Testis (tissue), 2 donors: ENCODE measurements at regions not wholly inside any gene's neighbourhood (a gene's known extent, or its start where the extent isn't known, plus 50 kb on each side); places are given as distances from the start of the nearest gene placed in this dataset.

Source experiments
- DNase-seq: peaks from one replicate; pipeline ENCODE4 v3.0.0-alpha.2; 2019
- H3K27ac ChIP-seq, 2 donors: fragments of 200-600 bp; sonication (generic); one replicate each; pipeline ENCODE4 v1.5.1; 2019
- H3K27me3 ChIP-seq: fragments of 200-600 bp; sonication (generic); one replicate; pipeline ENCODE4 v1.5.1; 2019
- H3K36me3 ChIP-seq: fragments of 200-600 bp; sonication (generic); one replicate; pipeline ENCODE4 v1.5.1; 2017; ENCODE audit warnings: low read depth; ENCODE audit errors: missing control alignments
- H3K4me1 ChIP-seq: fragments of 200-600 bp; sonication (generic); one replicate; pipeline ENCODE4 v1.5.1; 2019
- H3K4me3 ChIP-seq, 2 donors: fragments of 200-600 bp; sonication (generic); one replicate each; pipeline ENCODE4 v1.5.1; 2017 to 2019
- H3K9me3 ChIP-seq: fragments of 200-600 bp; sonication (generic); one replicate; pipeline ENCODE4 v1.5.1; 2017
- POLR2A ChIP-seq: fragments of 450-650 bp; IDR thresholded peaks from one replicate; pipeline ENCODE4 v1.6.1; 2017; ENCODE audit warnings: antibody characterized with exemption, mild to moderate bottlenecking, moderate library complexity
- WGBS, 2 donors: methylation state at CpG; one replicate each; pipeline ENCODE4 v1.1.5; 2018; 5-methylcytosine and 5-hydroxymethylcytosine counted together
- intact Hi-C: fragments of 100-400 bp; cut with DNase I; formaldehyde crosslinking; loops from one replicate; pipeline ENCODE4 v1.15.1; 2023; ENCODE audit warnings: low total_unique reads
- TF ChIP-seq, protein P1 (sequence below), 3 experiments: fragments of 450-650 bp in 2 of 3; fragments of 200-600 bp in 1 of 3; sonication (generic) in 1 of 3; IDR thresholded peaks; one replicate each; pipeline ENCODE4 v1.5.1; 2016 to 2019; ENCODE audit warnings: antibody characterized with exemption in 3 of 3, mild to moderate bottlenecking in 2 of 3, moderate library complexity in 1 of 3

DNA sequence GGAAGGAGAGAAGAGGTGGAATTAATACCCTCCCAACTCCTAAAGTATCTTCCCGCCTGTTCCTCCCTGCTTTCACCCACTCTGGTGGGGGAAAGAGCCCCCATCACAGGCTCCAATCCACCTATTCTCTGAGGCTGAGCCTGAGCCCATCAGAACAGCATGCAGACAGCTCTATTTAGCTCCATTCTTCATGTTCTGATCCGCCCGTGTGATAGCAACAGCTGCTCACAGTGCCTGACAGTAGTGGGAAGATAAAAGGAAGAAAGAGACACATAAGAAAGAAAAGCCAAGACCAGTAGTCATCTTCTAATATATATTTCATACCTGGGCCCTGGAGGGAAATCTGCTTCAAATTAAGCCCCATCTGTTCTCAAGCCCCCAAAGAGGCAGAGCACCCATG is 80.3 kb upstream of the AKIP1 start:
- peak overlapping the region in 1 of 2 donors; percentile 84 for H3K27ac ChIP-seq
- no peak overlapping the region for H3K4me3 ChIP-seq
- peaks cover 50% of the 10 kb centered on the region for H3K4me1 ChIP-seq
- intact Hi-C loops = no loop called here
- 54 to 77% methylated on average over 3 of the region's 3 CpGs for WGBS, 2 donors
- H3K36me3 ChIP-seq = no peaks in the 10 kb centered on the region
- no peak for DNase-seq
- H3K9me3 ChIP-seq = no peaks in the 10 kb centered on the region
- TF ChIP-seq, protein P1, sequence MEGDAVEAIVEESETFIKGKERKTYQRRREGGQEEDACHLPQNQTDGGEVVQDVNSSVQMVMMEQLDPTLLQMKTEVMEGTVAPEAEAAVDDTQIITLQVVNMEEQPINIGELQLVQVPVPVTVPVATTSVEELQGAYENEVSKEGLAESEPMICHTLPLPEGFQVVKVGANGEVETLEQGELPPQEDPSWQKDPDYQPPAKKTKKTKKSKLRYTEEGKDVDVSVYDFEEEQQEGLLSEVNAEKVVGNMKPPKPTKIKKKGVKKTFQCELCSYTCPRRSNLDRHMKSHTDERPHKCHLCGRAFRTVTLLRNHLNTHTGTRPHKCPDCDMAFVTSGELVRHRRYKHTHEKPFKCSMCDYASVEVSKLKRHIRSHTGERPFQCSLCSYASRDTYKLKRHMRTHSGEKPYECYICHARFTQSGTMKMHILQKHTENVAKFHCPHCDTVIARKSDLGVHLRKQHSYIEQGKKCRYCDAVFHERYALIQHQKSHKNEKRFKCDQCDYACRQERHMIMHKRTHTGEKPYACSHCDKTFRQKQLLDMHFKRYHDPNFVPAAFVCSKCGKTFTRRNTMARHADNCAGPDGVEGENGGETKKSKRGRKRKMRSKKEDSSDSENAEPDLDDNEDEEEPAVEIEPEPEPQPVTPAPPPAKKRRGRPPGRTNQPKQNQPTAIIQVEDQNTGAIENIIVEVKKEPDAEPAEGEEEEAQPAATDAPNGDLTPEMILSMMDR (IDR thresholded peaks at IDR 0.05) = no peak
- no peak for TF ChIP-seq POLR2A
- no peaks in the 10 kb centered on the region for H3K27me3 ChIP-seq

DNA sequence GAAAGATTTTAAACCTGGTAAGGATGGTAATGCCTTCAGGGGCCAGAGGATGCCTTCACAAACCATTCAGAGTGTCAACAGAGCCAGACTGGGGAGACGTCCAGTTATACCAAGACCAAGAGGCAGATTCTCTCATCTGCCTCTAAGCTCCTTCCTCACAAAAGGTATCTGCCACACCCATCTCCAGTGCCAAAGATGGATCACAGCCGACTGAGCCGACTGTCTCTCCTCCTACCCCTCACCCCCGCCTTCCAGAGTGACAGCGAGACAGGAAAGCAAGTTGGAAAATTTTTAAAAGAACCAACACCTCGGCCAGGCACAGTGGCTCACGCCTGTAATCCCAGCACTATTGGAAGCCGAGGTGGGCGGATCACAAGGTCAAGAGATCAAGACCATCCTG is 79.1 kb upstream of the AKIP1 start:
- WGBS, 2 donors = 73% methylated on average over 9 of the region's 9 CpGs
- no peak overlapping the region for H3K4me3 ChIP-seq

DNA sequence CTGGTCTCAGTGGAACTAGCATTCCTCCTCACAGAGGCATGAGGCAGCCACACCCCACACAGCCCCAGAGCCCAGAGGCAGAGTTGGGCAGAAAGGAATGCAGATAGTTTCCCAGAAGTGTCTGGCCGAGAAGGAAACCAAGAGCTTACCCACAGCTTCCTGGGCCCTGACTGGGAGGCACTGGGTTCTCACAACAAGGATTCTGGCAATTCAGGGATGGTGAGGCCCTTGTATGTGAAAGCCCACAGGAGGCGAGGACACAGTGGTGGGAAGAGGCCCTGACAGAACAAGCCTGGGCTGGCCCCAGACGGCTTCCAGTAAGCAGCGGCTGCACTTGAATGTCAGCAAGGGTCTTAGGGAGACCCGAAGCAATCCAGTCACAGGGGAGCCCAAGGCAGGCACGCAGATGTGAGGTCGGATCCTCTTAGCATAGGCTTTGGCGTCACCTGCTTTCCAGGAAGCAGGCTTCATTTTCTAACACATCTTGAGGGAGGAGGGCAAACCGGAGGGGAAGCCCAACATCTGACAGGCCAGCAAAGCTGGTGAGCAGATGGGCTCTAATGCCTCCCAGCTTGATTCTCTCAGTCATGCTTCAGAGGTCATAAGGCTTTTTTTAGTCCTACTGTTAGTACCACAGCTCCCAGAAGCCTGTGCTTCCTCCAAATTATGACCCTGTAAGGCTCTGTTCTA is 78.3 kb upstream of the AKIP1 start:
- Histone ChIP-seq H3K9me3 (no peaks in the 10 kb centered on the region), H3K27me3 (no peaks in the 10 kb centered on the region), H3K4me1 (peaks cover 33% of the 10 kb centered on the region), H3K36me3 (no peaks in the 10 kb centered on the region), H3K27ac (peak overlapping the region; percentile 31 to 76), H3K4me3 (no peak overlapping the region)
- intact Hi-C loops = no loop called here
- 60 to 62% methylated on average over 9 of the region's 9 CpGs for WGBS, 2 donors
- no peak for TF ChIP-seq POLR2A
- TF ChIP-seq, protein P1 (IDR thresholded peaks at IDR 0.05) = no peak
- no peak for DNase-seq

More for the DNA sequence above, 79.1 kb upstream of the AKIP1 start:
- Histone ChIP-seq H3K36me3 (no peaks in the 10 kb centered on the region), H3K27ac (no peak overlapping the region), H3K4me1 (peaks cover 37% of the 10 kb centered on the region), H3K27me3 (no peaks in the 10 kb centered on the region), H3K9me3 (no peaks in the 10 kb centered on the region)
- no peak for DNase-seq
- TF ChIP-seq, protein P1 (IDR thresholded peaks at IDR 0.05) = no peak
- TF ChIP-seq POLR2A = no peak
- intact Hi-C loops = no loop called here

DNA sequence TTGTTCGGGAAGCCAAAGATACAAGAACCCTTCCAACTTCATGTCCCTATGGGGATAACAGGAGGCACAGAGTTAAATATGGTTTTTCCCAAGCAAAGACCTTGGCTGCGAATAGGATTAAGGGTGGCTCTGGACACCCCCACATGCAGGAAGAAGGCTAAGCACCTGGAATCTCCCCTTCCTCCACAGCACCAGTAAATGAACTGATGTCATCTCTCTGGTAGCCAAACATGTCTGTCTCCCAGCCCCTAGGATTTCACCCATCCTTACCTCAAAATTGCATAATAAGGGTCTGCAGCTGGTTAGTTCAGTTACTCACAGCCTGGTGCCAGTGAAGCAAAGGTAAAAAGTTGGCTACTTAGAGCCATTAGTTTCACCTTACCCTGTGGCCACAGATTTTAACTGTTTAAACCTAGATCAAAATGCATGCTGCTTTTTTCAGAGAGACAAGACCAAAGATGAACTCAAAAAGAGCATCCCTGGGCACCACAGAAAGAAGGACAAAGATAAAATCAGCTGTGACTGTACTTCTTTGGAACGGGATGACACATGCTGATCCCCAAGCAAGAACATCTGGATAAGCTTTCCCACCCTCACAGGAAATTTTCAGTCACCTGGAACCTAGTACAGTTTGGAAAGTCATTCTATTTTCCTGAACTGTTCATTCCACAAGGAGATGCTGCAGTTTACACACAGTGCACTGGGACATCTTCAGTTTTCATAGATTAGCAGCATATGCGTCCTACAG is 77.2 kb upstream of the AKIP1 start:
- Histone ChIP-seq H3K27me3 (no peaks in the 10 kb centered on the region), H3K27ac (peak overlapping the region in 1 of 2 donors; percentile 76), H3K36me3 (no peaks in the 10 kb centered on the region), H3K4me3 (no peak overlapping the region), H3K9me3 (no peaks in the 10 kb centered on the region), H3K4me1 (peaks cover 33% of the 10 kb centered on the region)
- intact Hi-C loops = no loop called here
- WGBS, 2 donors = 37 to 54% methylated on average over 4 of the region's 4 CpGs
- TF ChIP-seq, protein P1 (IDR thresholded peaks at IDR 0.05) = no peak
- TF ChIP-seq POLR2A = no peak
- no peak for DNase-seq
